PFSK-1 (cell line): ENCODE measurements at regions not wholly inside any gene's neighbourhood (a gene's known extent, or its start where the extent isn't known, plus 50 kb on each side); places are given as distances from the start of the nearest gene placed in this dataset.

Source experiments
- FOXP2 ChIP-seq: optimal IDR thresholded peaks from 2 replicates; pipeline ENCODE3; 2011; ENCODE audit warnings: borderline replicate concordance, control low read depth, inconsistent platforms; ENCODE audit not compliant: insufficient read depth; ENCODE audit errors: extremely low read length, extremely low read depth
- POLR2AphosphoS5 ChIP-seq: IDR thresholded peaks from 2 replicates; pipeline ENCODE4 v1.6.1; 2012; ENCODE audit warnings: low read depth, mild to moderate bottlenecking, control low read depth, low read length, moderate library complexity
- REST ChIP-seq, 2 experiments: IDR thresholded peaks; 2 replicates each; pipeline versions ENCODE4 v1.6.1 to v1.8.0; 2011 to 2012; ENCODE audit warnings: low read depth in 2 of 2, low read length in 2 of 2, control low read depth in 1 of 2, inconsistent platforms in 1 of 2, mild to moderate bottlenecking in 1 of 2, moderate library complexity in 1 of 2; ENCODE audit not compliant: insufficient read depth in 1 of 2
- SIN3A ChIP-seq: IDR thresholded peaks from 2 replicates; pipeline ENCODE4 v1.6.1; 2012; ENCODE audit warnings: mild to moderate bottlenecking, low read length, moderate library complexity, borderline replicate concordance; ENCODE audit not compliant: insufficient read depth
- TAF1 ChIP-seq: IDR thresholded peaks from 2 replicates; pipeline ENCODE4 v1.6.1; 2012; ENCODE audit warnings: low read length, control low read depth, borderline replicate concordance; ENCODE audit not compliant: insufficient read depth

GRCh38 chr14:97275276-97275675 lies 478.1 kb downstream of the VRK1 start:
- TF ChIP-seq FOXP2 (no peak), REST (IDR thresholded peaks at IDR 0.05; ENCODE audit: insufficient read depth in 1 of 2, low read depth in 2 of 2, low read length in 2 of 2) (no peak), POLR2AphosphoS5 (no peak), SIN3A (no peak), TAF1 (no peak)

- TF ChIP-seq TAF1 = no peak
- no peak for TF ChIP-seq REST (IDR thresholded peaks at IDR 0.05; ENCODE audit: insufficient read depth in 1 of 2, low read depth in 2 of 2, low read length in 2 of 2)
- no peak for TF ChIP-seq FOXP2
- TF ChIP-seq POLR2AphosphoS5 = no peak
- no peak for TF ChIP-seq SIN3A
Measured at GRCh38 chr14:97276573-97276972, 479.4 kb downstream of the VRK1 start.

- TF ChIP-seq SIN3A = no peak
- TF ChIP-seq TAF1 = no peak
- no peak for TF ChIP-seq REST (IDR thresholded peaks at IDR 0.05; ENCODE audit: insufficient read depth in 1 of 2, low read depth in 2 of 2, low read length in 2 of 2)
- TF ChIP-seq POLR2AphosphoS5 = no peak
- TF ChIP-seq FOXP2 = no peak
Measured at GRCh38 chr14:97277711-97278110, 480.5 kb downstream of the VRK1 start.

GRCh38 chr14:97280526-97280925 lies 483.3 kb downstream of the VRK1 start:
- TF ChIP-seq TAF1 (no peak), POLR2AphosphoS5 (no peak)

GRCh38 chr14:97281741-97282140 lies 484.6 kb downstream of the VRK1 start:
- TF ChIP-seq POLR2AphosphoS5 = no peak
- no peak for TF ChIP-seq REST (IDR thresholded peaks at IDR 0.05; ENCODE audit: insufficient read depth in 1 of 2, low read depth in 2 of 2, low read length in 2 of 2)
- TF ChIP-seq FOXP2 = no peak
- no peak for TF ChIP-seq TAF1
- TF ChIP-seq SIN3A = no peak
